Hepatocyte (in vitro differentiated cells): ENCODE measurements at regions not wholly inside any gene's neighbourhood (a gene's known extent, or its start where the extent isn't known, plus 50 kb on each side); places are given as distances from the start of the nearest gene placed in this dataset.

Experiments used
- DNase-seq: peaks from one replicate; pipeline ENCODE4 v3.0.0-alpha.2; 2016; ENCODE audit warnings: low spot score
- H2AFZ ChIP-seq: fragments of 200-600 bp; sonication (generic); 2 replicates; pipeline ENCODE4 v1.6.0; 2016; ENCODE audit warnings: antibody characterized with exemption, mild to moderate bottlenecking
- H3K27ac ChIP-seq: fragments of 200-600 bp; sonication (generic); 2 replicates; pipeline ENCODE4 v1.5.1; 2016; ENCODE audit warnings: mild to moderate bottlenecking
- H3K27me3 ChIP-seq: fragments of 200-600 bp; sonication (generic); 2 replicates; pipeline ENCODE4 v1.6.1; 2016
- H3K36me3 ChIP-seq: fragments of 200-600 bp; sonication (generic); replicated peaks from 2 replicates; pipeline ENCODE4 v1.5.1; 2016; ENCODE audit warnings: low read depth; ENCODE audit not compliant: insufficient read depth
- H3K4me1 ChIP-seq: fragments of 200-600 bp; sonication (generic); 2 replicates; pipeline ENCODE4 v1.5.1; 2016; ENCODE audit warnings: mild to moderate bottlenecking, moderate library complexity; ENCODE audit not compliant: insufficient read depth
- H3K4me2 ChIP-seq: fragments of 200-600 bp; sonication (generic); 2 replicates; pipeline ENCODE4 v1.6.0; 2016
- H3K4me3 ChIP-seq: fragments of 200-600 bp; sonication (generic); 2 replicates; pipeline ENCODE4 v1.5.1; 2016; ENCODE audit warnings: mild to moderate bottlenecking
- H3K79me2 ChIP-seq: fragments of 200-600 bp; sonication (generic); 2 replicates; pipeline ENCODE4 v1.6.0; 2017; ENCODE audit warnings: mild to moderate bottlenecking
- H3K9me2 ChIP-seq: fragments of 200-600 bp; sonication (generic); replicated peaks from 2 replicates; pipeline ENCODE4 v1.6.0; 2017; ENCODE audit warnings: mild to moderate bottlenecking; ENCODE audit not compliant: insufficient read depth
- H3K9me3 ChIP-seq: fragments of 200-600 bp; sonication (generic); 2 replicates; pipeline ENCODE4 v1.5.1; 2016; ENCODE audit warnings: low read depth, mild to moderate bottlenecking
- H4K20me1 ChIP-seq: fragments of 200-600 bp; sonication (generic); 2 replicates; pipeline ENCODE4 v1.6.0; 2016; ENCODE audit warnings: mild to moderate bottlenecking; ENCODE audit not compliant: insufficient read depth, poor library complexity, severe bottlenecking
- EZH2 ChIP-seq: fragments of 200-600 bp; sonication (generic); IDR thresholded peaks from 2 replicates; pipeline ENCODE4 v1.6.1; 2016; ENCODE audit warnings: antibody characterized with exemption, mild to moderate bottlenecking, borderline replicate concordance
- EZH2phosphoT487 ChIP-seq: fragments of 200-600 bp; sonication (generic); IDR thresholded peaks from one replicate; pipeline ENCODE4 v1.6.1; 2018; ENCODE audit warnings: antibody characterized with exemption, mild to moderate bottlenecking, low read depth, moderate library complexity; ENCODE audit not compliant: unreplicated experiment, severe bottlenecking
- WGBS: methylation state at CpG from one replicate; pipeline ENCODE4 v1.1.6; 2016; ENCODE audit warnings: low lambda C conversion rate; ENCODE audit errors: missing lambda C conversion rate; 5-methylcytosine and 5-hydroxymethylcytosine counted together
- TF ChIP-seq, protein P1 (sequence below): fragments of 200-600 bp; sonication (generic); IDR thresholded peaks from 2 replicates; pipeline ENCODE4 v1.5.1; 2016; ENCODE audit warnings: antibody characterized with exemption, mild to moderate bottlenecking; ENCODE audit not compliant: poor library complexity

DNA sequence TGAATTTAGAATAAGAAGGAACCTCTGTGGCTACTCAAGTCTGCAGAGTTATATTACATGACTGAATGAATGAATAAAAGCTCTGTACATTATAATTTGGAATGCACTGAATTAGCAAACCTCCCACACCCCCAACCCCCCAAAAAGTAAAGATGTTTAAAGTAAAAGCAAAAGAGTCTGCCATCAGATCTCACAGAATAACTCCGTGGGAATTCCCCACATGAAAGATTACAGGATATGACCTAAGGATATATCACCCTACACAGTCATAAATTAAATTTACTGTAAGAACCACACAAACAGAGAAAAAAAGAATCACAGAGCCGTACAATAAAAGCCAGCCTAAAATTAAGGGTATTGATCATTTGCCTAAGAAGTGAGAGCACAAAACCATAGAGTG, 587.3 kb downstream of the PTPRC start:
- Histone ChIP-seq H3K27ac (no peak overlapping the region), H4K20me1 (no peaks in the 10 kb centered on the region), H3K4me2 (no peak overlapping the region), H3K9me3 (no peaks in the 10 kb centered on the region), H3K4me1 (no peaks in the 10 kb centered on the region), H2AFZ (no peak overlapping the region), H3K27me3 (no peaks in the 10 kb centered on the region), H3K36me3 (no peaks in the 10 kb centered on the region), H3K9me2 (no peaks in the 10 kb centered on the region), H3K4me3 (no peak overlapping the region), H3K79me2 (no peaks in the 10 kb centered on the region)
- no peak for DNase-seq
- WGBS: 55% methylated on average over 2 of the region's 2 CpGs
- TF ChIP-seq EZH2: no peak
- TF ChIP-seq, protein P1, sequence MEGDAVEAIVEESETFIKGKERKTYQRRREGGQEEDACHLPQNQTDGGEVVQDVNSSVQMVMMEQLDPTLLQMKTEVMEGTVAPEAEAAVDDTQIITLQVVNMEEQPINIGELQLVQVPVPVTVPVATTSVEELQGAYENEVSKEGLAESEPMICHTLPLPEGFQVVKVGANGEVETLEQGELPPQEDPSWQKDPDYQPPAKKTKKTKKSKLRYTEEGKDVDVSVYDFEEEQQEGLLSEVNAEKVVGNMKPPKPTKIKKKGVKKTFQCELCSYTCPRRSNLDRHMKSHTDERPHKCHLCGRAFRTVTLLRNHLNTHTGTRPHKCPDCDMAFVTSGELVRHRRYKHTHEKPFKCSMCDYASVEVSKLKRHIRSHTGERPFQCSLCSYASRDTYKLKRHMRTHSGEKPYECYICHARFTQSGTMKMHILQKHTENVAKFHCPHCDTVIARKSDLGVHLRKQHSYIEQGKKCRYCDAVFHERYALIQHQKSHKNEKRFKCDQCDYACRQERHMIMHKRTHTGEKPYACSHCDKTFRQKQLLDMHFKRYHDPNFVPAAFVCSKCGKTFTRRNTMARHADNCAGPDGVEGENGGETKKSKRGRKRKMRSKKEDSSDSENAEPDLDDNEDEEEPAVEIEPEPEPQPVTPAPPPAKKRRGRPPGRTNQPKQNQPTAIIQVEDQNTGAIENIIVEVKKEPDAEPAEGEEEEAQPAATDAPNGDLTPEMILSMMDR: no peak

- Histone ChIP-seq H3K27ac (peak overlapping the region; percentile 6), H4K20me1 (no peaks in the 10 kb centered on the region), H3K4me2 (peak overlapping the region; percentile 9), H2AFZ (no peak overlapping the region), H3K79me2 (no peaks in the 10 kb centered on the region), H3K4me3 (no peak overlapping the region), H3K9me2 (no peaks in the 10 kb centered on the region), H3K27me3 (no peaks in the 10 kb centered on the region), H3K36me3 (no peaks in the 10 kb centered on the region), H3K4me1 (no peaks in the 10 kb centered on the region), H3K9me3 (no peaks in the 10 kb centered on the region)
- no peak for DNase-seq
- WGBS: 32% methylated on average over 2 of the region's 2 CpGs
- TF ChIP-seq, protein P1: no peak
Measured at GRCh38 chr1:199242147-199242546, 603.3 kb downstream of the PTPRC start.

DNA sequence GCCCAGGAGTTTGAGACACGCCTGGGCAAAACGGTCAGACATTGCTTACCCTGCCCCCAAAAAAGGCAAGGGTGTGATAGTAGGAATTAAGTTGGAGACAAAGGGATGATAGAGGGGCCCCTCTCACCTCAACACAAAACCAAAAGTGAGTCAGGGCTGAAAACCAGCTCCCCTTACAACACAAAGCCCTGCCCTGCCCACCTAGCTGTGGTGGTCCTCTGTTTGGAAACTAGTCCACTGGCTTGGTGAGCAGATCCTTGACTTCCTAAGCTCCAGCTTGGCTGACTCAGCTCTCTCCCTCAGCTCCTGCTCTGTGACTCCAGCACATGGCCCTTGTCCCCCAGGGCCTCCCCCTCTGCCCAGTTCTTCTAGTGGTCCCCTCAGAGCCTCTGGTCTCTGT, 603.8 kb downstream of the PTPRC start:
- WGBS: 86% methylated on average over 2 of the region's 2 CpGs
- TF ChIP-seq, protein P1: no peak
- no peak for TF ChIP-seq EZH2phosphoT487
- no peak for TF ChIP-seq EZH2
- Histone ChIP-seq H3K4me3 (no peak overlapping the region), H3K4me1 (no peaks in the 10 kb centered on the region), H3K9me2 (no peaks in the 10 kb centered on the region), H3K79me2 (no peaks in the 10 kb centered on the region), H3K9me3 (no peaks in the 10 kb centered on the region), H2AFZ (no peak overlapping the region), H3K4me2 (no peak overlapping the region), H3K27ac (no peak overlapping the region), H4K20me1 (no peaks in the 10 kb centered on the region), H3K27me3 (no peaks in the 10 kb centered on the region), H3K36me3 (no peaks in the 10 kb centered on the region)
- no peak for DNase-seq

- TF ChIP-seq, protein P1: peak; percentile 34
- no peak for TF ChIP-seq EZH2phosphoT487
- H2AFZ ChIP-seq: no peak overlapping the region
- no peaks in the 10 kb centered on the region for H3K27me3 ChIP-seq
- no peaks in the 10 kb centered on the region for H3K79me2 ChIP-seq
- 84% methylated on average over 11 of the region's 11 CpGs for WGBS
- no peaks in the 10 kb centered on the region for H4K20me1 ChIP-seq
- no peaks in the 10 kb centered on the region for H3K36me3 ChIP-seq
- H3K27ac ChIP-seq: no peak overlapping the region
- H3K4me1 ChIP-seq: no peaks in the 10 kb centered on the region
- no peaks in the 10 kb centered on the region for H3K9me3 ChIP-seq
- no peaks in the 10 kb centered on the region for H3K9me2 ChIP-seq
- DNase-seq: peak; percentile 34
- no peak overlapping the region for H3K4me3 ChIP-seq
- no peak overlapping the region for H3K4me2 ChIP-seq
Measured at GRCh38 chr1:199243423-199244061, 604.7 kb downstream of the PTPRC start.
